SIG-M5 treated with dmso at 0.1 percent for 504 hours (cell line): ENCODE measurements at regions not wholly inside any gene's neighbourhood (a gene's known extent, or its start where the extent isn't known, plus 50 kb on each side); places are given as distances from the start of the nearest gene placed in this dataset.

ENCODE experiments used
- DNase-seq: peaks from one replicate; lab custom pipeline; 2025; ENCODE audit not compliant: unreplicated experiment; lab: John Stamatoyannopoulos, UW

GRCh38 chr1:217004776-217005436, 281.7 kb upstream of the ESRRG start:
- DNase-seq = no peak

GRCh38 chr1:217003355-217003754, 280.1 kb upstream of the ESRRG start:
- DNase-seq = no peak

- DNase-seq = no peak
Observed at GRCh38 chr1:216997831-216998230, 274.6 kb upstream of the ESRRG start.

- no peak for DNase-seq
Observed at GRCh38 chr1:216997069-216997468, 273.8 kb upstream of the ESRRG start.

GRCh38 chr1:216984536-216984935, 261.3 kb upstream of the ESRRG start:
- no peak for DNase-seq

GRCh38 chr1:216983823-216984222, 260.6 kb upstream of the ESRRG start:
- DNase-seq = no peak

GRCh38 chr1:216961516-216961915, 238.3 kb upstream of the ESRRG start:
- DNase-seq = no peak

- no peak for DNase-seq
Observed at GRCh38 chr1:216960716-216961115, 237.5 kb upstream of the ESRRG start.

- DNase-seq = no peak
Observed at GRCh38 chr1:216958569-216958968, 235.3 kb upstream of the ESRRG start.

GRCh38 chr1:216953495-216953894, 230.3 kb upstream of the ESRRG start:
- no peak for DNase-seq

- DNase-seq = no peak
Observed at GRCh38 chr1:216952864-216953263, 229.6 kb upstream of the ESRRG start.

GRCh38 chr1:216945538-216946080, 222.4 kb upstream of the ESRRG start:
- DNase-seq = no peak

- DNase-seq = no peak
Observed at GRCh38 chr1:216944864-216945510, 221.8 kb upstream of the ESRRG start.

GRCh38 chr1:216937491-216937890, 214.3 kb upstream of the ESRRG start:
- DNase-seq = no peak

- DNase-seq = no peak
Observed at GRCh38 chr1:216936779-216937178, 213.6 kb upstream of the ESRRG start.

GRCh38 chr1:216935901-216936300, 212.7 kb upstream of the ESRRG start:
- no peak for DNase-seq

GRCh38 chr1:216932424-216932823, 209.2 kb upstream of the ESRRG start:
- no peak for DNase-seq

GRCh38 chr1:216929870-216930582, 206.8 kb upstream of the ESRRG start:
- no peak for DNase-seq

- DNase-seq = no peak
Observed at GRCh38 chr1:216927633-216928032, 204.4 kb upstream of the ESRRG start.

- no peak for DNase-seq
Observed at GRCh38 chr1:216926720-216927510, 203.7 kb upstream of the ESRRG start.

- DNase-seq = no peak
Observed at GRCh38 chr1:216925962-216926625, 202.9 kb upstream of the ESRRG start.
